Epithelial cell of proximal tubule (primary cell): ENCODE measurements at regions not wholly inside any gene's neighbourhood (a gene's known extent, or its start where the extent isn't known, plus 50 kb on each side); places are given as distances from the start of the nearest gene placed in this dataset.

Experiments used
- DNase-seq: peaks from one replicate; pipeline ENCODE4 v3.0.0-alpha.2; 2011; ENCODE audit warnings: low read depth
- H3K4me3 ChIP-seq: 2 replicates; pipeline ENCODE4 v1.5.1; 2011; ENCODE audit warnings: low read depth, mild to moderate bottlenecking, low read length
- TF ChIP-seq, protein P1 (sequence below): conservative IDR thresholded peaks from 2 replicates; pipeline ENCODE4 v1.5.1; 2012; ENCODE audit warnings: low read depth, mild to moderate bottlenecking, low read length

DNA sequence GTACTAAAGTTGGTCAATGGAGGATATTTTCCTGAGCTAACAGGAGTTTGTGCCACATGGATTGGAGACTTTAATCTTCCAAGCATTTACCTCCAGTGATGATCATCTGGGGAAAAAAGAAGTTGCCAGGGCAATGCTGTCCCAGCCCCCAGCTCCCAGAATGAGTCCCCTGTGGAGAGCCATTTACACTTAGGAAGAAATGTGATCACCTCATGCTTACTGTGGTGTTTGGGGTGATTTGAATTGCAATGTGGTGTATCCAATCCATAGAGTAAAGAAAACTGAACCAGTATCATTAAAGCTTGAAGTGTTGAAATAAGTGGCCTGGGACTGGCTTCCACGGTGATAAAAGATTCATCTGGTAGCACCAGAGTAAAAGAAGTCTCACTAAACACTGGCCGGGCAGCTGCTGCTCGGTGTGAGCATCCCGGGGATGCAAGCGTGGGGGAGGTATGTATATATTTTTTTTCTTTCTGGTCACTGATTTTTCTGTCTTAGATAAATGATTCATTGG lies 117.2 kb upstream of the NTM start:
- H3K4me3 ChIP-seq: no peak overlapping the region
- DNase-seq: no peak
- TF ChIP-seq, protein P1, sequence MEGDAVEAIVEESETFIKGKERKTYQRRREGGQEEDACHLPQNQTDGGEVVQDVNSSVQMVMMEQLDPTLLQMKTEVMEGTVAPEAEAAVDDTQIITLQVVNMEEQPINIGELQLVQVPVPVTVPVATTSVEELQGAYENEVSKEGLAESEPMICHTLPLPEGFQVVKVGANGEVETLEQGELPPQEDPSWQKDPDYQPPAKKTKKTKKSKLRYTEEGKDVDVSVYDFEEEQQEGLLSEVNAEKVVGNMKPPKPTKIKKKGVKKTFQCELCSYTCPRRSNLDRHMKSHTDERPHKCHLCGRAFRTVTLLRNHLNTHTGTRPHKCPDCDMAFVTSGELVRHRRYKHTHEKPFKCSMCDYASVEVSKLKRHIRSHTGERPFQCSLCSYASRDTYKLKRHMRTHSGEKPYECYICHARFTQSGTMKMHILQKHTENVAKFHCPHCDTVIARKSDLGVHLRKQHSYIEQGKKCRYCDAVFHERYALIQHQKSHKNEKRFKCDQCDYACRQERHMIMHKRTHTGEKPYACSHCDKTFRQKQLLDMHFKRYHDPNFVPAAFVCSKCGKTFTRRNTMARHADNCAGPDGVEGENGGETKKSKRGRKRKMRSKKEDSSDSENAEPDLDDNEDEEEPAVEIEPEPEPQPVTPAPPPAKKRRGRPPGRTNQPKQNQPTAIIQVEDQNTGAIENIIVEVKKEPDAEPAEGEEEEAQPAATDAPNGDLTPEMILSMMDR: no peak

DNA sequence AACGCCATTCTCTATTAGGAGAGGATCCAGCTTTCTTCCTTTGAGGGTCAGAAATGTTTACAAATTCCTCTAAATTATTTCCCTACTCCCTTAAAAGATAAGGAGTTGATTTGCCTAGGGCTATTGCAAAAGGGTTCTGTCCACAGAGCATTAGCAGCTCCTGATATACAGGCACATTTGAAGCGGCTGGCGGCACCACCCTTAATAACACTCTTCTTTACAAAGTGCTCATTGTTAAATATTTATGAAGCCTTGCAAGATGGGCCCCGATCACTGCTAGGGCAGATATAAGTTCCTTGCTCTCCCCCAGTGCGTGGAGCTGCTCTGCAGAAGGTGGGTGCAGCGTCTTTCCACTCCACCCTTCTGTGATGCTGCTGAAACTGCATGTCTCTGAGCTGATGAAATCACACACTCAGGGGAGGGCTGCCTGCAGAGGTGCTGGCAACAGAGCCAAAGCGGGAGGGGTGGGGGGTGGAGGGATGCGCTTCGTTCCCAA lies 116.7 kb upstream of the NTM start:
- no peak for DNase-seq
- TF ChIP-seq, protein P1: no peak
- H3K4me3 ChIP-seq: no peak overlapping the region

DNA sequence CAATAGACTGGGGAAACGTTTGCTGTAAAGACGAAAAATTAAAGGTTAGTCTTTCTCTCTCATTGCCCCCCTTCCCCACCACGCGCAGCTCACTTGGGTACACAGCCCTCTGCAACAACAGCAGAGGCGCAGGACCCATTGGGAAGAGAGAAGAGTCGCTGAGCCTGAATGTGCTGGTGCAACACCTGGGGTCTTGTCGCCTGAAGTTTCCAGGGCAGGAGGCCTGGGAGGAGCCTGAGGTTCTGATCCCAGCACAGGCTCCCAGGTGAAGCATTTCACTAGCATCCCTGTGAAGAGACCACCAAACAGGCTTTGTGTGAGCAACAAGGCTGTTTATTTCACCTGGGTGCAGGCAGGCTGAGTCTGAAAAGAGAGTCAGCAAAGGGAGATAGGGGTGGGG lies 116.2 kb upstream of the NTM start:
- TF ChIP-seq, protein P1: no peak
- no peak for DNase-seq
- no peak overlapping the region for H3K4me3 ChIP-seq

DNA sequence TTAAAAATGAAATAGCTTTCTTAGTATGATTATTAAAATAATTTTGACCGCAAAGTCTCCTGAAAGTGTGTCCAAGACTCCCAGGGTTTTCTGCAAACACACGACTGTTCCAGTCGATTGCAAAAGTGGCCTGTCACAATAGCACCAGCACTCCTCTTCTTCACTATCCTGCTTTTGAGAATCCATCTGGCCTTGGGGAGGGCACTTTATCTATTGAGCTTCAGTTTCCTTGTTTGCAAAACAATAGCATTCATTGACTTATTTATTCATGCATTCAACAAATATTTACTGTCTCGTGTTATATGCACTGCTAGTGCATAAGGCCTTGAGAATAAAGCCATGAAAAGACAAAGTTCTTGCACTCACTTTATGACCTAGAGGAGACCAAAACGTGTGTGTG lies 96.2 kb upstream of the NTM start:
- TF ChIP-seq, protein P1: no peak
- no peak overlapping the region for H3K4me3 ChIP-seq
- no peak for DNase-seq

DNA sequence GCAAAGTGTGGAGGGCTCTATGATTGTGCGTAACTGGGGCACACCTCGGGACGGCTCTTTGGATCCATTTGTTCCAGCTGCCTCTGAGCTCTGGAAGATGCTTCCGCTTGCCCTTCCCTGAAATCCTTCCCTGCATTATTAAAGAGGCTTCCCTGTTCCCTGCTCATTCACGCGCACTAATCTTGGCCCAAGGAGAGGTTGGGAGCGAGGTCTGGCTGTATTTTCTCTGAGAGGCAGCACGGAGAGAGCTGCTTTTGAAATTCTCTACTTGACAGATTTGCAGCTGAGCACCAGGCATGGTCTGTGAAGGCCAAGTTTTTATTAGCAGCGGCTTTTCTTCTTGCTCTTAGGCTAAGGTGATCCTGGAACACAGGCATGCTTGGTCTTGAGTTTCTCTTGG lies 94.8 kb upstream of the NTM start:
- DNase-seq: no peak
- TF ChIP-seq, protein P1: no peak
- no peak overlapping the region for H3K4me3 ChIP-seq

DNA sequence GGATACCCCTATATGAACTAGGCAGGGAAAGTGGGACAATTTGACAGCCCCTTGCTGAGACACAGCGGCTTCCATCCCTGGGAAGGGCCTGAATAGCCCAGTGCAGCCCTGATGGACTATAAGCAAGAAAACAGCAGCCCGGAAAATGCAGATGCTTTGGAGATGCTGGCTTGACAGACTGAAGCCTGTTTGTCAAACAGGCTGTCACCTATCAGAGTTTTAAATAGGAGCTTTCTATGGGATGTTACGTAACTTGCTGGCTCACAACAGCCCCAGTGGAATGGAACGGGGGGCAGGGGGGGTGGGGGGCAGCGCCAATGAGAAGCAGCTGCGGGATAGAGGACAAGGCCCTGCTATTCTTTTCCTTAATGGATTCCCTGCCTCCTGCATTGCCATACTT lies 91.9 kb upstream of the NTM start:
- H3K4me3 ChIP-seq: no peak overlapping the region
- DNase-seq: no peak
- TF ChIP-seq, protein P1: no peak

DNA sequence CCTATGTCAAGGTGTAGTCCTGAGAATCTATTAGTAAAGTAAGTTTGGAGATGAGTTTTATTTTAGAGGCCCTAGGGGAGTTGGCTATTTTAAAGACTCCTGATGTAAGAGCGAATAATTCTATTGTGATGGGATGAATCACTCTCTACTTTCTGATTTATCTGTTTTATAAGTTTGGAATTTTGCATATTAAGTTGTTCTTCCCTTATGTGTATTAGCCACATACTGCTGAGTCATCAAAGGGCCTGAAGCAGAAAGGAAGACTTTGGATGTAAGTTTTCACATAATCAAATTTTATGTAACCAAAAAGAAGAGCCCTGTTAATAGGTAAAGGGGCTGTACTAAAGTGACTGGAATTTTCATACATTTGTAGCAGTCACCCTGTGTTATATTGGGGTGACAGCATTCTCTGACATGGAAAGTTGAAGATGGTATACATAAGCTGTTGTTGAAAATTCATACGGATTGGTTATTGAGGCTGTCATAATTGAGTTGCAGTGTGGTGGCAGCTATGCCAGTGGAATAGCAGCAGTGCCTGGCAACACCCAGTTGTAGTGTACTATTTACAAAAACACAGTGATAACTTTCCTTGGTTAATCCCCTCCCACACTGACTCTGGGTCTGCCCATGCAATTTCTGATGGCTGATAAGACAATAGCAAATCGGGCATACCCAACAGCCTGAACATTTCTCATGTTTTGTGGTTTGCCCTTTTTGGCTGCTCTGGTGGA lies 90.6 kb upstream of the NTM start:
- TF ChIP-seq, protein P1: no peak
- no peak for DNase-seq
- no peak overlapping the region for H3K4me3 ChIP-seq
